Endothelial cell (in vitro differentiated cells): ENCODE measurements at regions not wholly inside any gene's neighbourhood (a gene's known extent, or its start where the extent isn't known, plus 50 kb on each side); places are given as distances from the start of the nearest gene placed in this dataset.

Source experiments
- DNase-seq: peaks from one replicate; pipeline ENCODE4 v3.0.0; 2021; ENCODE audit warnings: low spot score
- H3K27ac Mint-ChIP-seq: one replicate; pipeline ENCODE4 v1.8.0; 2021; ENCODE audit warnings: mixed read lengths, inconsistent platforms; ENCODE audit not compliant: unreplicated experiment
- H3K27me3 Mint-ChIP-seq: one replicate; pipeline ENCODE4 v1.8.0; 2021; ENCODE audit warnings: mild to moderate bottlenecking, moderate library complexity, mixed read lengths, inconsistent platforms; ENCODE audit not compliant: unreplicated experiment
- H3K36me3 Mint-ChIP-seq: one replicate; pipeline ENCODE4 v1.8.0; 2021; ENCODE audit warnings: mild to moderate bottlenecking, low read depth, mixed read lengths, inconsistent platforms; ENCODE audit not compliant: unreplicated experiment
- H3K4me1 Mint-ChIP-seq: one replicate; pipeline ENCODE4 v1.8.0; 2021; ENCODE audit warnings: mild to moderate bottlenecking, mixed read lengths, inconsistent platforms; ENCODE audit not compliant: unreplicated experiment
- H3K4me3 Mint-ChIP-seq: one replicate; pipeline ENCODE4 v1.8.0; 2021; ENCODE audit warnings: mild to moderate bottlenecking, mixed read lengths, inconsistent platforms; ENCODE audit not compliant: unreplicated experiment
- H3K9me3 Mint-ChIP-seq: one replicate; pipeline ENCODE4 v1.8.0; 2021; ENCODE audit warnings: mixed read lengths, inconsistent platforms; ENCODE audit not compliant: unreplicated experiment
- TF ChIP-seq, protein P1 (sequence below): fragments of 200-600 bp; sonication (generic); IDR thresholded peaks from one replicate; pipeline ENCODE4 v1.5.0; 2021; ENCODE audit warnings: antibody characterized with exemption; ENCODE audit not compliant: unreplicated experiment

DNA sequence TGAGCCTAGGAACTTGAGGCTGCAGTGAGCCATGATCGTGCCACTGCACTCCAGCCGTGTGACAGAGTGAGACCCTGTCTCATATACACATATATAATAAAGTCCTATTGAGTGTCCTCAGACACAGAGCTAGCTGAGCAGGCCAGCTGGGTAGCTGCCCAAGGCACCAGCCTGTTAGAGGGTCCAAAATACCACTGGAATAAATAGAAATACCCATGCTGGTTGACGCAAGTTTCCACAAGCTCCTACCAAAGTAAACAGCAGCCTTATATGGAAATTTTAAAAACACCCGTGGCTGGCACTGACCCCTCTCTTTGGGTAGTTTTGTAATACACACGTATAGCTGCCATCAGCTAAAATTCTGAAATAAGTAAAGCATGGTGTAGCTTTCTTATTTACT lies 348.6 kb downstream of the BCOR start:
- H3K4me3 Mint-ChIP-seq: no peak overlapping the region
- no peaks in the 10 kb centered on the region for H3K9me3 Mint-ChIP-seq
- no peak overlapping the region for H3K27ac Mint-ChIP-seq

DNA sequence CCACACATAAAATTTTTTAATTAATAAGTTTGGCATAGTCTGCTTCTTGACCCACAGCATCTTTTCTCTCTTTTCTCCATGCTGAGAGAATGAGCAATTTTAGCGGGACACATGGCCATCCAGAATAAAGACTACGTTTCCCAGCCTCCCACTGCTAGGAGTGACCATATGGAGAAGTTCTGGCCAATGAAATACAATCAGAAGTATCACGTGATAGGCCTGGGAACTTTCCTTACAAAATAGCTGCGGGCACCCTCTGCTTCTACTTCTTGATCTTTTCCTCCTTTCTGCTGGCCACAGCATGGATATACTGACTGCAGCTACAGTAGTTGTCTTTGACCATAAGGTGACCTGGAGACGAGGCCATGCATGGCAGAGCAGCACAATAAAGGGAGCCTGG lies 348.0 kb downstream of the BCOR start:
- H3K9me3 Mint-ChIP-seq: no peaks in the 10 kb centered on the region

More for the DNA sequence above, 348.6 kb downstream of the BCOR start:
- no peaks in the 10 kb centered on the region for H3K27me3 Mint-ChIP-seq
- H3K4me1 Mint-ChIP-seq: no peaks in the 10 kb centered on the region
- H3K36me3 Mint-ChIP-seq: no peaks in the 10 kb centered on the region
- no peak for DNase-seq
- TF ChIP-seq, protein P1, sequence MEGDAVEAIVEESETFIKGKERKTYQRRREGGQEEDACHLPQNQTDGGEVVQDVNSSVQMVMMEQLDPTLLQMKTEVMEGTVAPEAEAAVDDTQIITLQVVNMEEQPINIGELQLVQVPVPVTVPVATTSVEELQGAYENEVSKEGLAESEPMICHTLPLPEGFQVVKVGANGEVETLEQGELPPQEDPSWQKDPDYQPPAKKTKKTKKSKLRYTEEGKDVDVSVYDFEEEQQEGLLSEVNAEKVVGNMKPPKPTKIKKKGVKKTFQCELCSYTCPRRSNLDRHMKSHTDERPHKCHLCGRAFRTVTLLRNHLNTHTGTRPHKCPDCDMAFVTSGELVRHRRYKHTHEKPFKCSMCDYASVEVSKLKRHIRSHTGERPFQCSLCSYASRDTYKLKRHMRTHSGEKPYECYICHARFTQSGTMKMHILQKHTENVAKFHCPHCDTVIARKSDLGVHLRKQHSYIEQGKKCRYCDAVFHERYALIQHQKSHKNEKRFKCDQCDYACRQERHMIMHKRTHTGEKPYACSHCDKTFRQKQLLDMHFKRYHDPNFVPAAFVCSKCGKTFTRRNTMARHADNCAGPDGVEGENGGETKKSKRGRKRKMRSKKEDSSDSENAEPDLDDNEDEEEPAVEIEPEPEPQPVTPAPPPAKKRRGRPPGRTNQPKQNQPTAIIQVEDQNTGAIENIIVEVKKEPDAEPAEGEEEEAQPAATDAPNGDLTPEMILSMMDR: no peak

DNA sequence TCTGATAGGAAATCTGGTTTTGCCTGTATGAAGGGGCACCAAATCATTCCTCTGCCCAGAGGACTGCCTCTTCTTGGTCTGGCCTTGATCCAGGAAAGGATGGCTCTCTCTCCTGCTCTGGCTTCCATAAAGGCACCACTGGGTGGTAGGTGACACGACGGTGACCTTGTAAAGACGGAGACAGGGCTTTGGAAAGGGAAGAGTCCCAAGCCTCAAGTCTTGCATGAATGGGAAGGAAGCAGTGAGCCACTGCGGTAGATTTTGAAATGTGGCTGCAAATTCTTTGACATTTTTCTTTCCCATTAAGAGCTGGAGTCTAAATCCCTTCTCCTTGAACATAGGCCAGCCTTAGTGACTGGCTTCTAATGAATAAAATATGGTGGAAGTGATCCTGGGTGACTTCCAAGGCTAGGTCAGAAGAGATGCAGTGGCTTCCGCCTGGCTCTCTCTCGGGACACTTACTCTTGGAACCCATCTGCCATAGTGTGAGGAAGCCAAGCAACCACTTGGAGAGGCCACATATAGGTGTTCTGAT lies 347.4 kb downstream of the BCOR start:
- Mint-ChIP-seq H3K4me1 (no peaks in the 10 kb centered on the region), H3K36me3 (no peaks in the 10 kb centered on the region), H3K4me3 (no peak overlapping the region), H3K27me3 (no peaks in the 10 kb centered on the region), H3K27ac (no peak overlapping the region), H3K9me3 (no peaks in the 10 kb centered on the region)
- TF ChIP-seq, protein P1: no peak
- DNase-seq: no peak

More for the DNA sequence above, 348.0 kb downstream of the BCOR start:
- Mint-ChIP-seq H3K27ac (no peak overlapping the region), H3K4me1 (no peaks in the 10 kb centered on the region), H3K4me3 (no peak overlapping the region), H3K27me3 (no peaks in the 10 kb centered on the region), H3K36me3 (no peaks in the 10 kb centered on the region)
- TF ChIP-seq, protein P1: no peak
- DNase-seq: no peak

DNA sequence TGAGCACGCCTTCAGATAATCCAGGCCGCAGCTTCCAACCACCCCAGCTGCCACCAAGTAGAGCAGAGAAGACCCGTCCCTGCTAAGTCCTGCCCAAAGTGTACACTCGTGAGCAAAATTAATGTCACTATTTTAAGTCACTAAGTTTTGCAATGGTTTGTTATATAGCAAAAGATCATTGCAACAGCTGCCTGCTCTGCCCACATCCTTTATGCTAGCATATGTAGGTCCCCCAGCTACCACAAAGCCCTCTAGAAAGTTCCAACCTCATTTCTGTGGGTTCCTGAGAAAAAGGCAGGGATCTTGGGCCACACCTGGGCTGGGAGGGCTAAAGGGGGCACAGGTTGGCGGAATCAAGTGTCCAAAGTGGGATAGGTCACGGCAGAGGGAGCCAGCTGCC lies 346.9 kb downstream of the BCOR start:
- Mint-ChIP-seq H3K27ac (no peak overlapping the region), H3K9me3 (no peaks in the 10 kb centered on the region), H3K4me3 (no peak overlapping the region), H3K4me1 (no peaks in the 10 kb centered on the region), H3K36me3 (no peaks in the 10 kb centered on the region), H3K27me3 (no peaks in the 10 kb centered on the region)
- DNase-seq: no peak
- TF ChIP-seq, protein P1: no peak

DNA sequence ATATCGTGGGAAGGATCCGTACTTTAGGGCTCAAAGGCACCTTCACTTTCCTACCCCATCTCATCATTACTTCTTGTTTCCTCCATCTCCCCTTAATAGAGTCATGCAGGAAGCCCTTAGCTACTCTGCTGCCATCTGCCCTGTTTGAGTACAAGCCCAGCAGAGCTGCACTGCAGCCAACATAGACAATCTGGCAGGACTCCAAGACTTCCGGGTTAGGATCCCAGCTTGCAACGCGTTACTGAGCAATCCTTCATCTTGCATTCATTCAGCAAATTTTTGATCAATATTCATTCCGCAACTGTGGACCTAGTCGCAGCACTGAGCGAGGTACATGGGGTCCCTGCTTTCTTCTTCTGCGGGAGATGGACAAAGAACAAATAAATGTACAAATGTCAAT lies 344.9 kb downstream of the BCOR start:
- H3K36me3 Mint-ChIP-seq: no peaks in the 10 kb centered on the region
- H3K9me3 Mint-ChIP-seq: no peaks in the 10 kb centered on the region
- no peak overlapping the region for H3K27ac Mint-ChIP-seq
- peaks cover 3% of the 10 kb centered on the region for H3K4me1 Mint-ChIP-seq
- DNase-seq: no peak
- H3K4me3 Mint-ChIP-seq: no peak overlapping the region
- TF ChIP-seq, protein P1: no peak
- no peaks in the 10 kb centered on the region for H3K27me3 Mint-ChIP-seq
